ENCODE measurements at regions not wholly inside any gene's neighbourhood (a gene's known extent, or its start where the extent isn't known, plus 50 kb on each side); places are given as distances from the start of the nearest gene placed in this dataset.
"Not testable (repeated sequence)": the region's sequence is repeated elsewhere in the genome, so short reads cannot be mapped to it uniquely, and the experiment has no call there.

GRCh38 chr7:17420308-17421015 is 122.0 kb downstream of the AHR start:
- not testable (repeated sequence) for TF ChIP-seq CTCF (IDR thresholded peaks at IDR 0.05); EZH2phosphoT487 (IDR thresholded peaks at IDR 0.05; ENCODE audit: borderline replicate concordance, low read depth); POLR2AphosphoS5 (IDR thresholded peaks at IDR 0.05; ENCODE audit: low read depth, low read length); GATA2 (CRISPR knock-in tag; IDR thresholded peaks at IDR 0.05); RCOR1 (IDR thresholded peaks at IDR 0.05; ENCODE audit: low read length); MAX (IDR thresholded peaks at IDR 0.05; ENCODE audit: low read depth); RAD21 (IDR thresholded peaks at IDR 0.05; ENCODE audit: low read length); EP300 (IDR thresholded peaks at IDR 0.05; ENCODE audit: borderline replicate concordance in 1 of 2, low read depth in 1 of 2, low read length in 1 of 2); TCF12 (IDR thresholded peaks at IDR 0.05); SIN3A (IDR thresholded peaks at IDR 0.05; ENCODE audit: borderline replicate concordance, low read depth, low read length); YY1 (IDR thresholded peaks at IDR 0.05; ENCODE audit: low read depth); TAF1 (IDR thresholded peaks at IDR 0.05; ENCODE audit: borderline replicate concordance, low read depth, low read length)

Data from SK-N-SH (cell line).